GM10266 (cell line): ENCODE measurements at regions not wholly inside any gene's neighbourhood (a gene's known extent, or its start where the extent isn't known, plus 50 kb on each side); places are given as distances from the start of the nearest gene placed in this dataset.

Source experiments
- DNase-seq: peaks from one replicate; pipeline ENCODE4 v3.0.0; 2012; ENCODE audit errors: extremely low spot score
- CTCF ChIP-seq: IDR thresholded peaks from 2 replicates; pipeline ENCODE4 v1.5.1; 2012; ENCODE audit warnings: mild to moderate bottlenecking, low read depth; ENCODE audit not compliant: control insufficient read depth, insufficient read depth; ENCODE audit errors: missing control alignments

GRCh38 chr13:83810136-83810535, 72.1 kb downstream of the SLITRK1 start:
- DNase-seq, result no peak
- no peak for TF ChIP-seq CTCF

- DNase-seq, result no peak
- TF ChIP-seq CTCF, result no peak
These were observed 77.8 kb downstream of the SLITRK1 start for GRCh38 chr13:83804356-83804962.

GRCh38 chr13:83798731-83799130, 83.5 kb downstream of the SLITRK1 start:
- no peak for DNase-seq
- TF ChIP-seq CTCF, result no peak

GRCh38 chr13:83796364-83796763, 85.9 kb downstream of the SLITRK1 start:
- no peak for DNase-seq

GRCh38 chr13:83794583-83794982, 87.7 kb downstream of the SLITRK1 start:
- no peak for TF ChIP-seq CTCF
- no peak for DNase-seq

More at GRCh38 chr13:83796364-83796763, 85.9 kb downstream of the SLITRK1 start:
- no peak for TF ChIP-seq CTCF

GRCh38 chr13:83780227-83780626, 102.0 kb downstream of the SLITRK1 start:
- DNase-seq, result no peak
- no peak for TF ChIP-seq CTCF

- DNase-seq, result no peak
These were observed 108.3 kb downstream of the SLITRK1 start for GRCh38 chr13:83773961-83774360.

More at GRCh38 chr13:83773961-83774360, 108.3 kb downstream of the SLITRK1 start:
- no peak for TF ChIP-seq CTCF
